ENCODE measurements at regions not wholly inside any gene's neighbourhood (a gene's known extent, or its start where the extent isn't known, plus 50 kb on each side); places are given as distances from the start of the nearest gene placed in this dataset.

DNA sequence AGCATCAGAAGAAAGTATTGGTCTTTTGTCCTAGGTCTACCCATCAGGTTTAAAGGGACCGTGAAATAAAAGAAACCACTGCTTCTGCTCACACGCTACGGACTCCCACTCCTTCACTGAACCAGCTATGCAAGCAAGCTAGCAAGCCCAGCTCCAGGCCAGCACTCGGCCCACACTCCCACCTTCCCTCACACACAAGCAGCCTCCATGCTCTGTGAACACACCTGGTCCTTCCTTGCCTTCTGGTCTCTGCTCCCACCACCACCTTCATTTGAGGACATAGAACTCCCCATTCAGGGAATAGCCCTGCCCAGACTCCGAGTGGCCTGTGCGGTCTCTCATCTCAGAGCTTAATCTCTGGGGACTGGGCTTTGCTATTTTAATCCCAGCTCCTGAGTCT is 436.4 kb upstream of the CDH4 start:
- ChIA-PET POLR2A (ENCODE audit: unreplicated experiment) (no interaction called here), CTCF (no interaction called here)
- Histone ChIP-seq H2AK9ac (replicated peaks; ENCODE audit: low read depth, low read length, poor library complexity) (no peak overlapping the region), H3K4me2 (ENCODE audit: low read depth, low read length) (no peak overlapping the region), H4K20me1 (ENCODE audit: insufficient read depth, low read length) (no peaks in the 10 kb centered on the region), H2AK5ac (ENCODE audit: low read depth, low read length) (no peak overlapping the region), H3K4me1 (ENCODE audit: control insufficient read depth, insufficient read depth, low read length) (no peaks in the 10 kb centered on the region), H3K9me1 (ENCODE audit: insufficient read depth, low read length) (no peaks in the 10 kb centered on the region), H3K4me3 (ENCODE audit: insufficient read depth, low read depth, low read length) (no peak overlapping the region), H3K9ac (ENCODE audit: low read depth, low read length) (no peak overlapping the region), H2BK15ac (ENCODE audit: low read depth, low read length) (no peak overlapping the region), H3K36me3 (ENCODE audit: control insufficient read depth, insufficient read depth, low read length) (no peaks in the 10 kb centered on the region), H3K27me3 (ENCODE audit: control insufficient read depth, insufficient read depth, low read length) (no peaks in the 10 kb centered on the region), H2AFZ (replicated peaks; ENCODE audit: low read length, poor library complexity) (no peak overlapping the region), H2BK5ac (ENCODE audit: low read depth, low read length, poor library complexity, severe bottlenecking) (no peak overlapping the region), H2BK120ac (ENCODE audit: low read depth, low read length) (no peak overlapping the region), H3K79me1 (ENCODE audit: low read depth in 1 of 2, low read length in 2 of 2) (no peaks in the 10 kb centered on the region), H3K4ac (ENCODE audit: low read depth, low read length) (no peak overlapping the region), H3K23ac (ENCODE audit: low read depth, low read length) (no peak overlapping the region), H3K9me3 (ENCODE audit: control insufficient read depth, insufficient read depth, low read length) (peaks cover 12% of the 10 kb centered on the region), H4K8ac (ENCODE audit: low read depth in 2 of 2, low read length in 2 of 2) (no peak overlapping the region), H4K5ac (ENCODE audit: low read depth, low read length) (no peak overlapping the region), H3K14ac (replicated peaks; ENCODE audit: low read depth, low read length) (no peak overlapping the region), H4K91ac (ENCODE audit: insufficient read depth, low read depth, low read length) (no peak overlapping the region), H3K56ac (ENCODE audit: extremely low read depth, insufficient read depth, low read length) (no peak overlapping the region), H3K18ac (ENCODE audit: low read depth, low read length) (no peak overlapping the region), H3K27ac (ENCODE audit: insufficient read depth, low read length) (no peak overlapping the region), H2BK20ac (ENCODE audit: low read depth, low read length) (no peak overlapping the region)
- TF ChIP-seq RAD21 (IDR thresholded peaks at IDR 0.05; ENCODE audit: low read length) = no peak
- no peak for TF ChIP-seq NFE2L2 (IDR thresholded peaks at IDR 0.05; ENCODE audit: low read depth, low read length)
- TF ChIP-seq FOS (IDR thresholded peaks at IDR 0.05; ENCODE audit: low read depth, low read length) = no peak
- TF ChIP-seq, protein P1, sequence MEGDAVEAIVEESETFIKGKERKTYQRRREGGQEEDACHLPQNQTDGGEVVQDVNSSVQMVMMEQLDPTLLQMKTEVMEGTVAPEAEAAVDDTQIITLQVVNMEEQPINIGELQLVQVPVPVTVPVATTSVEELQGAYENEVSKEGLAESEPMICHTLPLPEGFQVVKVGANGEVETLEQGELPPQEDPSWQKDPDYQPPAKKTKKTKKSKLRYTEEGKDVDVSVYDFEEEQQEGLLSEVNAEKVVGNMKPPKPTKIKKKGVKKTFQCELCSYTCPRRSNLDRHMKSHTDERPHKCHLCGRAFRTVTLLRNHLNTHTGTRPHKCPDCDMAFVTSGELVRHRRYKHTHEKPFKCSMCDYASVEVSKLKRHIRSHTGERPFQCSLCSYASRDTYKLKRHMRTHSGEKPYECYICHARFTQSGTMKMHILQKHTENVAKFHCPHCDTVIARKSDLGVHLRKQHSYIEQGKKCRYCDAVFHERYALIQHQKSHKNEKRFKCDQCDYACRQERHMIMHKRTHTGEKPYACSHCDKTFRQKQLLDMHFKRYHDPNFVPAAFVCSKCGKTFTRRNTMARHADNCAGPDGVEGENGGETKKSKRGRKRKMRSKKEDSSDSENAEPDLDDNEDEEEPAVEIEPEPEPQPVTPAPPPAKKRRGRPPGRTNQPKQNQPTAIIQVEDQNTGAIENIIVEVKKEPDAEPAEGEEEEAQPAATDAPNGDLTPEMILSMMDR (conservative IDR thresholded peaks at IDR 0.05; ENCODE audit: low read depth, low read length) = no peak
- TF ChIP-seq MAZ (IDR thresholded peaks at IDR 0.05; ENCODE audit: borderline replicate concordance, low read depth, low read length) = no peak
- TF ChIP-seq, protein P2, sequence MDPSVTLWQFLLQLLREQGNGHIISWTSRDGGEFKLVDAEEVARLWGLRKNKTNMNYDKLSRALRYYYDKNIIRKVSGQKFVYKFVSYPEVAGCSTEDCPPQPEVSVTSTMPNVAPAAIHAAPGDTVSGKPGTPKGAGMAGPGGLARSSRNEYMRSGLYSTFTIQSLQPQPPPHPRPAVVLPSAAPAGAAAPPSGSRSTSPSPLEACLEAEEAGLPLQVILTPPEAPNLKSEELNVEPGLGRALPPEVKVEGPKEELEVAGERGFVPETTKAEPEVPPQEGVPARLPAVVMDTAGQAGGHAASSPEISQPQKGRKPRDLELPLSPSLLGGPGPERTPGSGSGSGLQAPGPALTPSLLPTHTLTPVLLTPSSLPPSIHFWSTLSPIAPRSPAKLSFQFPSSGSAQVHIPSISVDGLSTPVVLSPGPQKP (IDR thresholded peaks at IDR 0.05; ENCODE audit: borderline replicate concordance, low read depth, low read length) = no peak
- no peak for TF ChIP-seq SMC3 (IDR thresholded peaks at IDR 0.05; ENCODE audit: low read depth, low read length)
- TF ChIP-seq, protein P3, sequence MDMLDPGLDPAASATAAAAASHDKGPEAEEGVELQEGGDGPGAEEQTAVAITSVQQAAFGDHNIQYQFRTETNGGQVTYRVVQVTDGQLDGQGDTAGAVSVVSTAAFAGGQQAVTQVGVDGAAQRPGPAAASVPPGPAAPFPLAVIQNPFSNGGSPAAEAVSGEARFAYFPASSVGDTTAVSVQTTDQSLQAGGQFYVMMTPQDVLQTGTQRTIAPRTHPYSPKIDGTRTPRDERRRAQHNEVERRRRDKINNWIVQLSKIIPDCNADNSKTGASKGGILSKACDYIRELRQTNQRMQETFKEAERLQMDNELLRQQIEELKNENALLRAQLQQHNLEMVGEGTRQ (IDR thresholded peaks at IDR 0.05; ENCODE audit: low read depth, low read length) = no peak
- TF ChIP-seq BHLHE40 (IDR thresholded peaks at IDR 0.05; ENCODE audit: low read depth, low read length) = no peak
- TF ChIP-seq CEBPB (IDR thresholded peaks at IDR 0.05; ENCODE audit: low read depth, low read length) = no peak
- no peak for TF ChIP-seq RCOR1 (IDR thresholded peaks at IDR 0.05; ENCODE audit: insufficient replicate concordance, low read length)
- no peak for TF ChIP-seq POLR2A (IDR thresholded peaks at IDR 0.05; ENCODE audit: low read depth, low read length)
- TF ChIP-seq RFX5 (IDR thresholded peaks at IDR 0.05; ENCODE audit: low read depth, low read length) = no peak
- BruUV-seq (replicated peaks) = no TSS peak
- in situ Hi-C loops (cut with MboI; ENCODE audit: low sequenced_read_pairs) (no loop called here), dilution Hi-C loops (cut with HindIII; ENCODE audit: low sequenced_read_pairs, unreplicated experiment) (no loop called here), intact Hi-C loops (cut with micrococcal nuclease) (no loop called here)
- ATAC-seq (ENCODE audit: low read depth) (no peak), DNase-seq (no peak)
- WGBS, 2 experiments (ENCODE audit: extremely low coverage in 2 of 2, insufficient read length in 1 of 2) = no CpG with 5 or more reads among the region's 6 CpGs
